GM12865 (cell line): ENCODE measurements at regions not wholly inside any gene's neighbourhood (a gene's known extent, or its start where the extent isn't known, plus 50 kb on each side); places are given as distances from the start of the nearest gene placed in this dataset.
A peak's percentile ranks its signal among the peaks of the same experiment; 100 is the strongest.
"Not testable (repeated sequence)": the region's sequence is repeated elsewhere in the genome, so short reads cannot be mapped to it uniquely, and the experiment has no call there.

Experiments used
- DNase-seq: peaks from one replicate; pipeline ENCODE4 v3.0.0; 2010; ENCODE audit warnings: low read depth
- H3K4me3 ChIP-seq: 2 replicates; pipeline ENCODE4 v1.5.1; 2011; ENCODE audit warnings: mild to moderate bottlenecking, low read depth, low read length, control low read depth
- TF ChIP-seq, protein P1 (sequence below): IDR thresholded peaks from 2 replicates; pipeline ENCODE4 v1.5.1; 2011; ENCODE audit warnings: low read length, control low read depth, low read depth, inconsistent platforms; ENCODE audit not compliant: insufficient read depth; ENCODE audit errors: missing control alignments

DNA sequence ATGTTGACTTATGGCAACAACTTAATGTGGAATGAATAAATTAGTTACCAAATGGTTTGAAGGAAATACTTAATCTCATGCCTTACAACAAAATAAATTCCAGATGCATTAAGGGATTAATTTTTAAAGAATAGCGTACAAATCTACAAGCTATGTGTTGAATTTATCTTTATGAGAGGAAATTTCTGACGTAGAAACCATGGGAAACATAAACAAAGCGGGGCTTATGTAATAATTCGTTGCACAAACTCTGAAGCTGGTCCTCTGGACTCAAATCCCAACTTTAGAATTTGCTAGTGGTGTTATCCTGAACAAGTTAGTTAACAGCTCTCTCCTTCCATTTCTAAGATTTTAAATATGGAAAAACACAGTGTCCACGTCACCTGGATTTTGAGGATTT, 137.4 kb upstream of the CALCR start:
- no peak for DNase-seq
- H3K4me3 ChIP-seq = no peak overlapping the region
- TF ChIP-seq, protein P1, sequence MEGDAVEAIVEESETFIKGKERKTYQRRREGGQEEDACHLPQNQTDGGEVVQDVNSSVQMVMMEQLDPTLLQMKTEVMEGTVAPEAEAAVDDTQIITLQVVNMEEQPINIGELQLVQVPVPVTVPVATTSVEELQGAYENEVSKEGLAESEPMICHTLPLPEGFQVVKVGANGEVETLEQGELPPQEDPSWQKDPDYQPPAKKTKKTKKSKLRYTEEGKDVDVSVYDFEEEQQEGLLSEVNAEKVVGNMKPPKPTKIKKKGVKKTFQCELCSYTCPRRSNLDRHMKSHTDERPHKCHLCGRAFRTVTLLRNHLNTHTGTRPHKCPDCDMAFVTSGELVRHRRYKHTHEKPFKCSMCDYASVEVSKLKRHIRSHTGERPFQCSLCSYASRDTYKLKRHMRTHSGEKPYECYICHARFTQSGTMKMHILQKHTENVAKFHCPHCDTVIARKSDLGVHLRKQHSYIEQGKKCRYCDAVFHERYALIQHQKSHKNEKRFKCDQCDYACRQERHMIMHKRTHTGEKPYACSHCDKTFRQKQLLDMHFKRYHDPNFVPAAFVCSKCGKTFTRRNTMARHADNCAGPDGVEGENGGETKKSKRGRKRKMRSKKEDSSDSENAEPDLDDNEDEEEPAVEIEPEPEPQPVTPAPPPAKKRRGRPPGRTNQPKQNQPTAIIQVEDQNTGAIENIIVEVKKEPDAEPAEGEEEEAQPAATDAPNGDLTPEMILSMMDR = no peak

DNA sequence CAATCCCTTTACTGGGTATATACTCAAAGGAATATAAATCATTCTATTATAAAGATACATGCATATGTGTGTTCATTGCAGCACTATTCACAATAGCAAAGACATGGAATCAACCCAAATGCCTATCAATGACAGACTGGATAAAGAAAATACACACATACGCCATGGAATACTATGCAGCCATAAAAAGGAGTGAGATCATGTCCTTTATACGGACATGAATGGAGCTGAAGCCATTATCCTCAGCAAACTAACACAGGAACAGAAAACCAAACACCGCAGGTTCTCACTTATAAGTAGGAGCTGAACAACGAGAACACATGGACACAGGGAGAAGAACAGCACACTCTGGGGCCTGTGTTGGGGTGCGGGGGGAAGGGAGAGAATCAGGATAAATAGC, 133.7 kb upstream of the CALCR start:
- H3K4me3 ChIP-seq, DNase-seq: not testable (repeated sequence)

DNA sequence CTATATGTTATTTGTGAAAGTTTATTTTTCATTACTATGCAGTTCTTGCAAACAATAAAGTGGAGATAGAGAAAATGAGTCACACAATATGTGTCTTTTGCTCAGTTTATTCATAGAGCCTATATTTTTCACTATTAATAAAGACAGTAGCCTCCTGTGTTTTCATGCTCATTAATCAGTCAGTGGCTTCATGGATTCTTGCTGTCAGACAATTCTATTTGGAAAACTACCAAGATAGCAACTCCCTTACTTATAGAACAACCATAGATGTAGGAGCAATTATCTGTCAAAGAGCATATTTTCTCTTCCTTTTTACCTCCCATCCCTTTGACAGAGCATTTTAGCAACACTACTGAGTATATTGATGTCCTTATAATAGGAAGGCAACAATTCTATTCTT, 132.7 kb upstream of the CALCR start:
- DNase-seq = no peak
- TF ChIP-seq, protein P1 = no peak
- H3K4me3 ChIP-seq = no peak overlapping the region

DNA sequence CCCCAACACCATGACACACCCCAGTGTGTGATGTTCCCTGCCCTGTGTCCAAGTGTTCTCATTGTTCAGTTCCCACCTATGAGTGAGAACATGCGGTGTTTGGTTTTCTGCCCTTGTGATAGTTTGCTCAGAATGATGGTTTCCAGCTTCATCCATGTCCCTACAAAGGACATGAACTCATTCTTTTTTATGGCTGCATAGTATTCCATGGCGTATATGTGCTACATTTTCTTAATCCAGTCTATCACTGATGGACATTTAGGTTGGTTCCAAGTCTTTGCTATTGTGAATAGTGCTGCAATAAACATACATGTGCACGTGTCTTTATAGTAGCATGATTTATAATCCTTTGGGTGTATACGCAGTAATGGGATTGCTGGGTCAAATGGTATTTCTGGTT, 131.6 kb upstream of the CALCR start:
- not testable (repeated sequence) for DNase-seq, H3K4me3 ChIP-seq

DNA sequence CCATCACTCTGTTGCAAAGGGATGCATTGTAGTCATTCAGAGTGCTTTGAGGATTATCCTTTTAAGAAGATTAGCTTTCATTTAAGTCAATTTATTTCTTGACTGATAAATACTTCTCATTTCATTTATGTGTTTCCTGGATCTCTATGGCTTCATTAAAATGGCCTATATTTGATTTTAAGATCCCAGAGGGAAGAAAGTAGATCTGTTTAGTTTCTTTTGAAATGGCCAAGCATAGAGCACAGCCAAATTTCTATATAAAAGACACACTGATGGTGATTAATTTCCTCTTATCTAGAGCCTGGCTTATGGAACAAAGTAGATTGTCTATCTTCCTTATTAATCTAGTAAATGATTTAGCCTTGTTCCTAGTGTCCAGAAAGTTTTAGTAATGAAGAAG, 129.7 kb upstream of the CALCR start:
- no peak for DNase-seq
- TF ChIP-seq, protein P1 = no peak
- no peak overlapping the region for H3K4me3 ChIP-seq

DNA sequence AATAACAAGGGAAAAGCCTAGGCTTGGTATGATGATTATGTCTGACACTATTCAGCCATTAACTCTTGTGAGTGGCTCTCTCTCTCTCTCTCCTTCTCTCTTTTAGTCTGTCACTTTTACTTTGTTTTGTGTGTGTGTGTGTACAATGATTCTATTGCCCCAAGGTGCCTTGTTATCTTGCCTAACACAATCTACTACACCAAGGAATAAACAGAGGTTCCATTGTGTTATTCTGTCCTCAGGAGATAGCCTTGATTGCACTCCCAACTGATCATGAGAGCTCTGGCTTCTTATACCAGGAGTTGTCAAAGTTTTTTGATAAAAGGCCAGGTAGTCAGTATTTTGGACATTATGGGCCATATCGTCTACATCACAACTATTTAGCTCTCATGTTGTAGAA, 123.4 kb upstream of the CALCR start:
- TF ChIP-seq, protein P1 = no peak
- no peak overlapping the region for H3K4me3 ChIP-seq
- no peak for DNase-seq

DNA sequence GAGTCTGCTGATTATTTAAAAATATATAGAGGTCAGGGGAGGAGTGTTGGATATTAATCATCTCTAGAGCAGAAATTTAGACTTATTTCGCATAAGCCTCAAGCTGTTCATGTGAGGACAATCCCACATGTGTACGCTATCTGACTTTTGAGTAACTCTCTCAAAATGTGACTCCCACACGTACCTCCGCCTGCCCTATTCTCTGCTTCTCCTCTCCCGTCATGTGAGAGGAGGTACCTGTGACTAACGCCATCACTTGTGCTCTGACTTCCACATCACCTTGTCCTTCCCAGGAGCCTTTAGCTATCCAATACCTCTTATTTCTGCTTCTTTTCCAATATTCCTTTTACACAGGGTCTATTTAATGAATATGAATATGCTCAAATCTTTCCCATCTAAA, 119.3 kb upstream of the CALCR start:
- DNase-seq = no peak
- H3K4me3 ChIP-seq = no peak overlapping the region
- TF ChIP-seq, protein P1 = no peak

DNA sequence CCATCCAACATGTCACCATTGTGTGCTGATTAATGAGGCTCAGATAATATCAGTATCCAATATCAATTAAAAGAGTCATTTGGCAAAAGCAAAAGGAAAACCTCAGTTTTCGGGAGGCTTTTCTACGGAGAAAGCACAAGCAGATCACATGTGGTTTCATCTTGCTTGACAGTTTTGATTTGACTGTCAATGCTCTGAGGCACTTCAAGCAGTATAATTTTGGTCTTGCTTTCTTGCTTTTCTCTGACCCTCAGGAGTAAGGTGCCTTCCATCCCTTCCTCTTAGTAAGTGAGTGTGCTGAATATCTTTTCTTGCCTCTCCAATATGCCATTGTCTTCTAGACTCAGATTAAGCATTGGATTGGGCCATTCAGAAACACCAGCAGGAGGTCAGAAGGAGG, 115.5 kb upstream of the CALCR start:
- no peak overlapping the region for H3K4me3 ChIP-seq
- peak; percentile 6 for DNase-seq
- TF ChIP-seq, protein P1 = no peak
